ENCODE measurements at regions not wholly inside any gene's neighbourhood (a gene's known extent, or its start where the extent isn't known, plus 50 kb on each side); places are given as distances from the start of the nearest gene placed in this dataset.

GRCh38 chr9:80093695-80094094 is 521.9 kb downstream of the TLE4 start:
- Mint-ChIP-seq H3K27me3 (ENCODE audit: unreplicated experiment) (no peaks in the 10 kb centered on the region), H3K36me3 (ENCODE audit: insufficient read depth, unreplicated experiment) (no peaks in the 10 kb centered on the region), H3K4me1 (ENCODE audit: low read depth, unreplicated experiment) (no peaks in the 10 kb centered on the region), H3K9me3 (ENCODE audit: low read depth, unreplicated experiment) (peaks cover 7% of the 10 kb centered on the region), H3K4me3 (ENCODE audit: low read depth, unreplicated experiment) (no peak overlapping the region), H3K27ac (ENCODE audit: unreplicated experiment) (no peak overlapping the region)
- intact Hi-C loops (cut with micrococcal nuclease; ENCODE audit: unreplicated experiment) = loop anchor here (10.0 kb wide), 1 partner anchor 61 kb away; no protein-coding TSS in a partner anchor
- CTCF ChIA-PET = no interaction called here
- DNase-seq = no peak
- BruUV-seq (replicated peaks) = no TSS peak
- TF ChIP-seq CTCF (IDR thresholded peaks at IDR 0.05; ENCODE audit: unreplicated experiment) = no peak

DNA sequence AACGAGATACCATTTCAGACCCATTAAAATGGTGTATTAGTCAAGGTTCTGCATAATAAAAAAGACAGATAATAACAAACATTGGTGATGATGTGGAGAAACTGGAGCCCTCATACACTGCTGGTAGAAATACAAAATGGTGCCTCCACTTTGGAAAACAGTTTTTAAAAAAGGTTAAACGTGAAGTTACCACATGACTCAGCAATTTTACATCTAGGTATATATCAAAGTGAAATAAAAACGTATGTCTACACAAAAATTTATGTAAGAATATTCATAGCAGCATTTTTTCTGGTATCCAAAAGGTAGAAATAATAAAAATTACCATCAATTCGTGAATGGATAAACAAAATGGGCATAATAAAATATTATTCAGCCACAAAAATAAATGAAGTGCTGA is 519.8 kb downstream of the TLE4 start:
- Mint-ChIP-seq H3K4me3 (ENCODE audit: low read depth, unreplicated experiment) (no peak overlapping the region), H3K27me3 (ENCODE audit: unreplicated experiment) (no peaks in the 10 kb centered on the region), H3K27ac (ENCODE audit: unreplicated experiment) (no peak overlapping the region), H3K36me3 (ENCODE audit: insufficient read depth, unreplicated experiment) (no peaks in the 10 kb centered on the region), H3K4me1 (ENCODE audit: low read depth, unreplicated experiment) (no peaks in the 10 kb centered on the region), H3K9me3 (ENCODE audit: low read depth, unreplicated experiment) (peaks cover 5% of the 10 kb centered on the region)
- TF ChIP-seq CTCF (IDR thresholded peaks at IDR 0.05; ENCODE audit: unreplicated experiment) = no peak
- CTCF ChIA-PET = no interaction called here
- no peak for DNase-seq
- no TSS peak for BruUV-seq (replicated peaks)
- intact Hi-C loops (cut with micrococcal nuclease; ENCODE audit: unreplicated experiment) = loop anchor here (10.0 kb wide), 1 partner anchor 63 kb away; no protein-coding TSS in a partner anchor

DNA sequence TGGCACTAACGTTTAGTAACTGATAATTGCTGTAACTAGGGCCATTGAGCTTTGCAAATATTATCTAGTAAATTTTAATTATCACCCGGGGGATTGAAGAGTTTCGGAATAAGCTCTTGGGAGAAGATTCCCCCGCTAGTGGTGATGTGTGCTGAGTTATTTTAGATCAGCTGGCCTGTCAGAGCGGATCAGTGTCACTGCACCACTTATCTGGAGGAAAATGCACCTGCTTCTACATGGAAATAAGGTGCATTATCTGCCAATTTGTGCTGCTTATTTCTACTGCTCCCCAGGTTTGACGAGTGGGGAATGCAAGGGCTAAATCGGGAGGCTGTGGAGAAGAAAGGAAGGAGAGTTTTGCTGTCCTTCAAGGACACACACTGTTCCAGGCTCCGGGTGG is 518.6 kb downstream of the TLE4 start:
- no peaks in the 10 kb centered on the region for H3K4me1 Mint-ChIP-seq (ENCODE audit: low read depth, unreplicated experiment)
- TF ChIP-seq CTCF (IDR thresholded peaks at IDR 0.05; ENCODE audit: unreplicated experiment) = no peak
- no peak overlapping the region for H3K27ac Mint-ChIP-seq (ENCODE audit: unreplicated experiment)
- DNase-seq = no peak
- H3K4me3 Mint-ChIP-seq (ENCODE audit: low read depth, unreplicated experiment) = no peak overlapping the region
- BruUV-seq (replicated peaks) = no TSS peak
- no peaks in the 10 kb centered on the region for H3K36me3 Mint-ChIP-seq (ENCODE audit: insufficient read depth, unreplicated experiment)
- H3K9me3 Mint-ChIP-seq (ENCODE audit: low read depth, unreplicated experiment) = peaks cover 3% of the 10 kb centered on the region
- no peaks in the 10 kb centered on the region for H3K27me3 Mint-ChIP-seq (ENCODE audit: unreplicated experiment)
- intact Hi-C loops (cut with micrococcal nuclease; ENCODE audit: unreplicated experiment) = loop anchor here (10.0 kb wide), 1 partner anchor 64 kb away; no protein-coding TSS in a partner anchor
- CTCF ChIA-PET = no interaction called here

GRCh38 chr9:80086822-80087345 is 515.1 kb downstream of the TLE4 start:
- intact Hi-C loops (cut with micrococcal nuclease; ENCODE audit: unreplicated experiment) = no loop called here
- Mint-ChIP-seq H3K27me3 (ENCODE audit: unreplicated experiment) (no peaks in the 10 kb centered on the region), H3K36me3 (ENCODE audit: insufficient read depth, unreplicated experiment) (no peaks in the 10 kb centered on the region), H3K4me3 (ENCODE audit: low read depth, unreplicated experiment) (no peak overlapping the region), H3K27ac (ENCODE audit: unreplicated experiment) (no peak overlapping the region), H3K9me3 (ENCODE audit: low read depth, unreplicated experiment) (no peaks in the 10 kb centered on the region), H3K4me1 (ENCODE audit: low read depth, unreplicated experiment) (no peaks in the 10 kb centered on the region)
- CTCF ChIA-PET = no interaction called here
- DNase-seq = no peak
- no peak for TF ChIP-seq CTCF (IDR thresholded peaks at IDR 0.05; ENCODE audit: unreplicated experiment)
- BruUV-seq (replicated peaks) = no TSS peak
